ENCODE measurements at regions not wholly inside any gene's neighbourhood (a gene's known extent, or its start where the extent isn't known, plus 50 kb on each side); places are given as distances from the start of the nearest gene placed in this dataset.
A peak's percentile ranks its signal among the peaks of the same experiment; 100 is the strongest.

DNA sequence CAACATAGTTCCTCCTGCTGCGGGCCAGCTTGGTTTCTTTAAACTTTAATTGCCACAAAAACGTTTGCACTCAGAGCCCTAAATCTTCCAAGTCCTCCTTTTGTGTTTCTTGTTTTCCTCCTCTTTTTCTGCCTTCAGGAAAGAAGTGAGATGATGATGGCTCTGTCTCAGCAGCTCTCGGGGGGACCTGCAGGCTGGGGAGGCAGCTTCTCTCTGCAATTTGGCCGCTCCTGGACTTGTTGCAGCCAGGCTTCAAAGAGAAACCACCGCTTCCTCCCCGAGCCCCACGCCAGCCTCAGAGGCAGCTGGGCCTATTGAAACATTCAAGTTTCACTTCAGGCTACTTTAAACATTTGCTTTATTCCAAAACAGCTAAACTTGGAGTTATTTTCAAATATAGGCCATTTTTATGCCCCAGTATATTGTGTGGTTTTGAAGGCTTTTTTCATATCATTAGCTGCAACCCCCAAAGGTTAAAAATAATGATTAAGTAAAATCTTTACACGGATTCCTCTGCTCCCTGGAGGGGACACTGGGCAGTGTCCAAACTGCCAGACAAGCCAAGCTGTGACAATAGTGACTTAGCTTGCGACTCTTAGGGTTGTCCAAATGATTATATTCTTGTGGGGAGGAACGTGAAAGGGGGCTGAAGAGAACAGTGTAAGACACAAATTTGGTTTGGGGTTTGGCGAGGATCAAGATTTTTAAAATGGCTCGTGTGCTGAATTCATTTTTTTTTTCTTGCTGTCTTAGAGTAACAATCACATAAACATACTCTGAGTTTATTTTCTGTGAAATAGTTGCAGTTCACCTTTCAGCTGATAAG, 330.8 kb downstream of the DLEU7 start:
- peak; percentile 52 to 60 for DNase-seq

DNA sequence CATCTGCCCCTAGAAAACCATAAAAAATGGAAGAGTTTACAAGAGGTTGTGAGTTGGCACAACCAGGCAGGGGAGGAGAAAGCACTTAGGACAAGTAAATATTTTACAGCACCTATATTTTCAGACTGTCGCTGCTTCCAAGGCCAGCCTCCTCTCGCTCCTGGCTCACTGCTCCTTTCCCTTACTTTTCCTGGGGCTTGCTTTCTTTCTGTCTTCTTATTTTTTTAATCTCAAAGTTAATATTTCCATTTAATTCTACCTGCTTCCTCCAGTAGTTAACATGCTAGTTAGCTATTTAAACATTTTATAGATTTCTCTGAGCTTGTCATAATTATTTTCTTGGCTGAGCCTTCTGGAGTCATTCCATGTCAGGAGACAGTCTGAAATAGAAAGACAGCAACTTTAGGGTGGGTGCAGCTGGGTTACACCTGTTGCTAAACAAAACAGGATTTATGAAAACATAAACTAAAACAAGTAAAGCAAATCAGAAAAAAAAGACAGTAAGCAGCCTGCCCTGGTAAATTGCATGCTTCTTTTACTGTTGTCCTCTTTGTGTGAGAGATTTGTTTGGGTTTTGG, 330.1 kb downstream of the DLEU7 start:
- DNase-seq = no peak

DNA sequence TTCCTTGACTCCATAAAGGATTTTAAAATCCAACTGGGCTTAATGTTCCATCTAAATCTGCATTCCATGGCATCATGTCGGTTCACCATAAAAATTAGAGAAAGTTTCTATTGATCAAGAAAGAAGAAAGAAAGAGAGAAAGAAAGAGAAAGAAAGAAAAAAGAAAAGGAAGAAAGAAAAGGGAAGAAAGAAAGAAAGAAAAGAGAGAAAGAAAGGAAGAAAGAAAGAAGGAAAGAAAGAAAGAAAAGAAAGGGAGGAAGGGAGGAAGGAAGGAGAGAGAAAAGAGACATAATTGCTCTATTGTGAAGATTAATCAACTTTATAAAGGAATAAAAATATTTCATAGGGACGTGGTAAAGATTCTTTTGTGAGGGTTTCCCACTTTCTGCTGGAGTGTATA, 329.2 kb downstream of the DLEU7 start:
- no peak for DNase-seq

DNA sequence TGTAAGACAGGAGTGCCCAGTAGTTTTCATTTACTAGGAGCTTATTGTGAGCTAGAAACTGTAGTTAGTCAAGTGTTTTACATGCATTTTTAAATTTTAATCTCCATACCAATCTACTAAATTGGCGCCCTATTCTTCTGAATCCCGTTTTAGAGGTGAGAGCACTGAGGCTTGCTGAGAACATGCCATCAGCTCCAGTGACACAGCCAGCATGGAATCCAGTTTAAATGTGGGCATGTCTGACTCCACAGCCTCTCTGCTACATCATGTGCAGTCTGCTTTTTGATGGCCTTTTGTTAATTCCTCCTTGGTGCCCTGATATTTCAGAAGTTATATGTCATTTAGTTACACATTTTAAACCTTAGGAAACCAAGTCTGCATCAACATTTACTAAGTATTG, 325.4 kb downstream of the DLEU7 start:
- no peak for DNase-seq

DNA sequence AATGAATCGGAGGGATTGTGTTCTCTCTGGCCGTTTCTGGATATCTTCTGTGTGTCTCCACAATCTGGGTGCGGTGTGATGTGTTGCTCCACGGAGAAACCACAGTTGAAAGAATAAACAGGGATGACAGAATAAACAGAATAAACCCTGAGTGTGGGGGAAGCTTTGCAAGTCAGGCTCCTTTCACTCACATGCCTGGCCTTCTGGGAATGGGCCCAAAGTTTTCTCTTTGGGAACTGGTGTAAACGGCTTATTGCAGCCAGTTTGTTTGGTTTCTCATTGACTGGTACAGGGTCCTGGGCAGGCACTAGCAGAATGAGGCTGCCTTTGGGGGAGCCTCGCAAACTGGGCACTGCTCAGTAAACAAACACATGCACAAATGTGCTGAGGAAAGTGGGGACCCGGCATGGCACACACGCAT, 324.7 kb downstream of the DLEU7 start:
- peak in 1 of 2 donors; percentile 14 for DNase-seq

DNA sequence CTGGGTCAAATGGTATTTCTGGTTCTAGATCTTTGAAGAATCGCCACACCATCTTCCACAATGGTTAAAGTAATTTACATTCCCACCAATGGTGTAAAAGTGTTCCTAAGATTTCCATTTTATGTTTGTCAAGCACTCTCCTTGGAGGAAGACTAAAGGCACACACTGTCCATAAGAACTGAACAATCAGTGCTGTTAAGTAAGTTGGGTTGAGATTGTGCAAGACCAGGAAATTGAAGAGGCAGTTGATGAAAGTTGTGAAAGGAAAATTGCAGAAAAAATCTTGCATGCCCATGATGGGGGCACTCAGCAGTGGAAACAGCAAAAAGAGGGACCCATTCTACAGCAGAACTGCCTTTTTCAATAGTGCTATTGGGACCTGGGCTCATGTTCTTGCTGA, 323.6 kb downstream of the DLEU7 start:
- peak; percentile 29 to 49 for DNase-seq

DNA sequence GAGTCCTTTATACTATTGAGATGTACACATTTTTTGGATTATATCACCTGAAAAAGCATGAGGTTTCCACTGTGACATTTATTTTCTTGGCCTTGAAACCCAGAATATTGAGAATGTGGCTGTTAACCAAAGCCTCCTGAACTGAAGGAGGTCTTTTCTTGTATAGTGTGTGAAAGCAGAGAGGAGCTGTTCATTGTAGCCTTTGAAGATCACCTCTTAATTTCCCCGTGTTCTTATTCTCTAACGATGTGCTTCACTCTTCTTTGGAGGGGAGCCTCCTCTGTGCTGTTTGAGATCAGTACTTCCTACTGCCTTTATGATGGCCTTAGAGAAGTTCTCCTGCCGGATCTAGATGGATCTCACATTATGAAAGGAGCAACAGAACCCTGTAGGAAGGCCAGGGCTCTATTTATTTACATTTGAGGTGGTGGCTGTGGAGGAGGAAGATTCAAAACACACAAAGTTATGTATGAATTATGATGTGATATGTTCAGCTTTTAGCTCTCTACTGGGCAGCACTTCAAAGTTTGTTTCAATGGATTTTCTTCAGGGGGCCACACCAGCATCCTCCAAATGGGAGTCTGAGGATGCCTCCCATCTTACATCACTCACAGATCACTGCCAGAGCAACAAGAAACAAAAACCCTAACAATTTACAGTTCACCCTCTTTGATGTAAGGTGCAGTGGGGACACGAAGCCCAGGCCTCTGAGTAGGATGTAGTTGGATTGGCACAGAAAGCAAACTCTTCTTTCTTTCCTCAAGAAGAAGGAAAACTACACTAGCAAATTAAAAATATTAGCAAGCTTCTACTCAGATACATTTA, 322.3 kb downstream of the DLEU7 start:
- DNase-seq = no peak

DNA sequence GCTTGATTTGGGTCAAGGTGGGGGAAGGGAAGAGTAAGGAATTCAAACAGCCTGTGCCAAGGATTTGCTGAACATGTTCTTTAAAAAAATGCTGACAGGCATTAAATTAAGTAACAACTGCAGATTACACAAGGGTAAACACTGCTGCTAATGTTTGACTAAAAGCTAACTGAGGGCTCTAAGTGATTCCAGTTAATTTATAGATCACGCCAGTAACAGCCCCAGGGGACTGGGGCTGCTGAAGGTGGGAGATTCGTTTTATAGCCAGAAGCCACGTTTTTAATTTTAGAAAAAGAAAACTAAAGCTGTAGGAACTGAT, 321.7 kb downstream of the DLEU7 start:
- no peak for DNase-seq

DNA sequence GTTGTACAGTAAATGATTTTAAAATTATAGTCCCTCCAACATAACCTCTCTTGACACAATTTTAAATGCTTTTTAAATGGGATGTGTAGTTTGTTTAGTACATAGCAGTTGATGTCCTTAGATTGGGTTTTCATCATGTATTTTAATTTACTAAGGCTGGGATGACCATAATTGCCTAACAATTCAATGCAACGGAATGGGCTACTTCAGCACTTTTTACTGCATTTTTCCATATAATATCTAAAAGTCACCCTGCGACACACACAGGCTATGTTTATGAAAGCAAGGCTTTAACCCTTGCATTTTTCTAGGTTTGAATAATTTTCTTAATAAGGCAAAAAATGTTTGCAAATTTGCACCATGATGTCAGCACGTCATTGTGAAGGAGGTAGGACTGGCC, 321.0 kb downstream of the DLEU7 start:
- DNase-seq = no peak

DNA sequence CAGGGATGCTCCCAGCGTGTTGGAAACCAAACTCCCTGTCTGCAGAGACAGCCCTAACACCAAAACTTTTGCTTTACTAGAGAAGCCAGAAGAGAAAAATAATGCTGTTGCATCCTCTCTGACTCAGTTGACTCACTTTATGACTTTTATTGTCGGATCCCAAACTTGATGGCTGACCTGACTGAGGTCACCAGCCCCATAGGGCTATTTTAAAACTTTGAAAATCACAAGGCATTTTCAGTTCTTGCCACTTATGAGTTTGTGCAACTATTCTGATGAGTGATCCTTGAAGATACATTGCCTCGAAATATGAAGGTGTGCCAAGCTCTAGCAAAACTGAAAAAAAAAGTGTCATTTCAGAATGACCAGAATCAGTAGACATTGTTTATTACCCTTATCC, 320.2 kb downstream of the DLEU7 start:
- no peak for DNase-seq

DNA sequence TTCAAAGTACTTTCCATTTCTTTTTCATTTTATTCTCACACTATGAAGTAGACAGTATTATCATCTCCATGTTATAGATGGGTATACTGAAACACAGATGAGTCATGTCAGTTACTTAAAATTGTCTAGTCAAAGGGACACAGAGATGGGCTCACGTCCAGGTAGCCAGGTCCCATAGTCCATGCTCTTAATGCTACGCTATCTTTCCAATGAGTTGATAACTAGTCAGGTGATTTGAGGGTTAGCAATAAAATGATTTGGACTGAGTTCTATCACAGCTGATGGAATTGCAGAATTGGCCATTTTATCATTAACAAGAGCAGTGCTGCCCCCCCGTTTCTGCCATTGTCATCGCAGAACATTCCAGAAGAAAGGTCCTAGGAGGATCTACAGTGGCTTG, 318.9 kb downstream of the DLEU7 start:
- DNase-seq = no peak

DNA sequence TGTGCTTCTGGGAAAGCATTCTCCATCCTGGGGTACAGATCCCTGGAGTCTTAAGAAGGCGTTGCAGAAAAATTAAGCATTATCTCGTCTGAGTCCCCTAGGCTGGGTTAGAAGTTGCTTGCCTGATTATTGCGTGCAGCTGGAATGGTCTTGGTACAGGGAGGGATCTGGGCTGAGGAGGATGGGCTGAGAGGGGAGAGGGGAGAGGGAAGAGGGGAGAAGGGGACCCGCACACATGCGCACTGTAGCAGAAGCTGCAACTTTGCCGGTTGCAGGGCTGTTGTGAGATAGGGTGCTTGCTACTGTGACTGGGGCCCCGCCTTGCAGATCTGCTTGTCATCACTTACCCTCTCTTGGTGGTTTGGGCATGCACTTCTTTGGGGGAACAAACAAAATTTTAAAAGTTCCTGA, 316.8 kb downstream of the DLEU7 start:
- DNase-seq = no peak

DNA sequence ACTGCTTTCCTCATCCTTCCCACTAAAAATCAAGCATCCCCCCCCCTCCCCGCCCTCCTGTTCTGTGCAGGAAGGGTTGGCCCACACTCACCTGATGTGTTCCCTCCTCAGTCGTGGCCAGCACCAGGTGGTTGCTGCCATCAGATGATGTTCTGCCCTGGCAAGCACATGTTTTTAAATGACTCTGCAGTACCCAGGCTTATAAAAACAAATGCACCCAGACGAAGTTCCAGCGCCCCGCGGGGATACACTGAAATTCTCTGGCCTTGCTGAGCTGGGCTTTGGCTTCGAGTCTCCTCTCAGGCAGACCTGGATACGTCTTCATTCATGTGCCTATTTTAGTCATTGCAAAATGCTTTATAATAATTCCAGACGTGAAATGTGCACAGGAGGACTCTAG, 316.3 kb downstream of the DLEU7 start:
- no peak for DNase-seq

DNA sequence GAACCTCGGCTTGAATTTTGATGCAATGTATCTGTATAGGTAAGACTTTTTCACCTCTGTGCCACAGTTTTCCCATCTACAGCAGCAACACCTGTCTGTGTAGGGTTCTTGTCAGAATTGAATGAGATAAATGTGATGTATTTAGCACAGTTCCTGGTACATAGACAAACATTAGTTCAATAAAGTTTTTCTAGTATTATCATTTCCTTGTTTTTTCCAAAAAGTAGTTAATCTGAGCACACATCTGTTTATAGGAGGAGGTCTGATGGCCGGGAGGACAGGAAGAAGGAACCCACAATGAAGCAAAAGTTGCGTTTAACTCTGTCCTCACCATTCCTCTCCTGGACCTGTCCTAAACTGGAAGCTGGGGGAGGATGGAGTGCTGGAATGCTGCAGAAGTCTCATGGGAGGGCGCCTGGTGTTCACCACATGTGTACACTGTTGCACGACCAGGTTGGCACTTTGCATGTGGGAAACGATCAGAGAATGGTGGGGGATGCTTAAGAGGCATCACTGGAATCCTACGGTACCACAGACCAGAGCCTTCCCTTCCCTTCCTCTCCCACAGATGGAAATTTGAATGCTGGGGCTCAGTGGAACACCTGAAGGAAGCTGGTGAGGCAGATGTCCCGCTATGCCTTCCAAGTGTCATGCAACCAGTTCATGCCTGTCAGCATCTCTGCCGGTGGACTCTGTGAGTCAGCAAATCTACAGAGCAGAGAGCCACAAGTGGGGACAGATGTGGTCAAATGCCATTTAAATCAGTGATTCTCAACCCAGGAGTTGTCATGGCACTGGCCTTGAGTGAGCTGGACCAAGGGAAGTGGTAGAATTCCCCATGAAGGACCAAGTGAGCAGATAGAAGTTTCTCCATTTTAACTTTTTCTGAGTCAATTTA, 315.6 kb downstream of the DLEU7 start:
- no peak for DNase-seq

DNA sequence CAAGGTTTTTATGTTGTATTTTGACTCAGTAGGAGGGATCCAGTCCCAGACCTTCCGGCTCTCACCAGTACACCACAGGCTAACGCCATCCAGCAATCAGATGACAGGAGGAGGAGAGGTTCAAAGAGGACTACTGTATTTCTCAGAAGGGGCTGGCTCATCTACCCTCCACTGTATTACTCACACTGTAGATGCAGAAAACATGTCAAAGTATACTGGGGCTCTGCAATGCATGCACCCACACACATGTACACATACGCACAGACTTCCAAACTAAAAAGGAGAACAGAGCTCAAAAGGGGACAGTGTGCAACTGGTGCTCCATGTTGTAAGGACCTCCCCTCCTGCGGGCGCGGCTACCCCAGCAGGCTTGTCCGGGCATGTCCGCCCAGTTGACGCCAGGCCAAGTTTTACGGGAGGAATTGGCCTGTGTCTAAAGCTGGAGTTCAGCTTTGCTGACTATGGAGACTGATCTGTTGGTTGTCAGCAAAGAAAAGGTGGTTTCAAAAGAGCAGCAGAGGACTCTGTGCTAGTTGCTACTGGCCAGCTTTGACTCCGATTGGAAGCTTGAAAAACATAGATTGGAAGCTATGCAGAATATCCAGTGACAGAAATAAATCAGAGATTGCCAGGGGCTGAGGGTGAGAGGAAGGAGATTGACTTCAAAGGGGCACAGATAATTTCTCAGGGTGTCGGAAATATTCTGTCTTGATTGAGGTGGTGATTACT, 314.2 kb downstream of the DLEU7 start:
- peak; percentile 61 to 67 for DNase-seq

DNA sequence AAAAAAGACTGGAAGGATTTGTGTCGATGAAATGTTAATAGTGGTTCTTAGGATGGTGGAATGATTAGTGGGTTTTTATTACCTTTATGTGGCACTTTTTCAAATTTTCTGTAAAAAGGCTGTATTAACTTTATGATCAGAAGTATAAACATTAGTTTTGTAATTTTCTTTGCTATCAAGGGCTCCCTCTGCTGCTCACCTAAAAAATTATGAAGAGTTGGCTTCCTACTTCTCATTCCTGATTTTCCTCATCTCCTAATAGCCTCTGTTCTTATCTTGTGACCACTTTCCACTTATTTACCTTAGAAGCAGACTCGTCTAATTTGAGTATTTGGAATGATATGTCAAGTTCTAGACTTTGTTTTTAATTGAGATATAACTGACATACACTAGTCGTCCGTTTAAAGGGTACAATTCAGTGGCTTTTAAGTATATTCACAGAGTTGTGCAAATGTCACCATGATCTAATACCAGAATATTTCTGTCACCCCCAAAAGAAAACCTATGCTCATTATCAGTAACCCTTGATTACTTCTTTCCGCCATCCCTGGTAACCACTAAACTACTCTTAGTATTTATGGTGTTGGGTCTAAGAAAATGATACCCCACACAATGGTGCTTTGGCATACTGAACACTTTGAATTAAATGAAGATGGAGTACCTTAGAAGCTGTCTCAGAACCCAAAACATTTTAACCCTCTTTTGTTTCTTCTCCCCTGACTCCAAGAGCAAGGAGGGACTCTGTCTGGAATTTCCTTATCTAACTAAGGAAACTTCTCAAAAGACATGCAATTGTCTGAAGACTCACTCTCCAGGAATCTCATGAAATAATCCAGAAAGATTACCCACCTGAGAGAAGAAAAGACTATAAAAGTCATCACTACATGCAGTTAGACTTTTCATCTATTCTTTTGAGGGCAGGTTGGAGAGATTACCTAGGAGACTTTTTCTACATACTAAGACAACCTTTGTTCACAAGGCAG, 311.3 kb downstream of the DLEU7 start:
- DNase-seq = peak; percentile 31 to 57

DNA sequence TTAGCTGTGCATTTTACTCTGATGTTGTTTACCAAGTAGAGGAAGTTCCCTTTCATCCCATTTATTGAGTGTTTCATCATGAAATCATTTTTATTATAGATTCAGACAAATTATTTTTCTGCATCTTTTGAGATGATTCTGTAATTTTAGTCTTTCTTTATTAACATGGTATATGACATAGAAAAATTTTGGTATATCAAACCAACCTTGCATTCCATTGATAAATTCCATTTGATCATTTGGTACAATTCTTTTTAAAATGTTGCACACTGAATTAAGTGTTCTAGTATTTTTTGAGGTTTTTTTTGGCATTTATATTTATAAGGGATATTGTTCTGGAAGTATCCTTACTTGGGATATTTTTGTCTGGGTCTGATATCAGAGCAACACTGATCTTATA, 308.4 kb downstream of the DLEU7 start:
- no peak for DNase-seq

DNA sequence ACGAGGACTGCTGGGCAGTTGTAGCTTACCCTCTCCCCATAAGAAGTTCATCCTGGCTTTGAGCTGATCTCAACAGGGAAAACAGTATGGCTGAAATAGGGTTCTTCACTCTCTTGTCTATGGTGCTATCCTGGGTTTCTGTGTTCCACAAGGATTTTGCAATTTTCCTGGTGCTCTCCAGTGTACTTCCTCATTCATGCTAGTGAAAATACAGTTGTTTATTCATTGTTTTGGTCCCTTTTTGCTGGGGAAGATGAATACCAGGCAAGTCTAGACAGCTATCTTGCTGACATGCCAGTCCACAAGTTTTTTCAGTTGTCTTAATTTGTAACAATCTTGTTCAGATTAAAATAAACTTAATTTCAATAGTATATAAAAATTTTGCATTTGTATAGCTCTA, 306.5 kb downstream of the DLEU7 start:
- DNase-seq = peak in 1 of 2 donors; percentile 20

DNA sequence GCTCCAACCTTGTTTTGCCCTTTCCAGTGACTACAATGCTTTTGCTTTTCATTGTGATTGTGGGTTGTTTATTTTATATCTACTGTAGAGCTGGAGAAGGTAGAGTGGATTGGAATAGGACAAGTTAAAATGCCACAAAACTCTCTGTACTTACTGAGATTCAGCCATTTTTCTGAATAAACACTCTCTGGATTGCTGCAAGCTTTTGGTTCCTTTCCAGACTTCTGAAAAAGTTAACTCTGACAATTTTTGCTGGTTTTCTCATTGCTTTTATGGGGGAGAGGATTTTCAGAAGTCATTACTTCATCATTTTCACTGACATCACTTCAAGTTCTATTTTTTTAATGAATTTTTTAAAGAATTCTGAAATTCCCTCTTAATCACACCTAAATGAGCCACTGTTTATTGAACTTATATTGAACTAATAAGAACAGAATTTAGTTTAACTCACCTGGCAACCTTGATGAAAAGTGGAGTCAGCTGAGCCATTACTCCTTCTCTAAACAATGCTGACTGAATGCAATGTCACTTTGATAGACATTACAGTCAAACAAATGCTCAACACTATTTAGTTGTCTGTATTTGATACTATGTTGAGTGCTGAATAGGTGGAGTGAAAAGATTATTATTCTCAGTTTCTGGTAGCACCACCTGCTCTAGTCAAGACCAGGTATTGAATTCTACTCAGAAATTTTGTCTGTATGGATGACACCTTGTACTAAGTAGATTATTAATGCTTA, 303.5 kb downstream of the DLEU7 start:
- no peak for DNase-seq

DNA sequence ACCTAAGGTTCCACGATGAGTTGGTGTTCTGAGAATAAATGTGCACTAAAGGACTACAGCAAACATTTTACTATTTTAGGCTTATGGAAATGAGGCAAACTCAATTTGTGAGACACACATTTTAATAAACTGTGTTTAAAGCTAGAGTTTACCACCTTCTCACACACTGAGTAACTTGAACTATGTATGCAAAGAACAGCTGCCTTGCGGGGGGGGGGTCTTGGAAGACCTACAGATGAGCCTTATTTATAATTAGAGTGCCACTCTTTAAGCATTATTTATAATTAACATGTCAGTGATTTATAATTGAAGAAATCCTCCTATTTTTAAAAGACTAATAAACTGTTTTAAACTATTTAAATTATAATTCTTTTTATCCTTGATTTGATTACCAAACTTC, 300.4 kb downstream of the DLEU7 start:
- DNase-seq = no peak

Data from inflammatory macrophage treated with lipopolysaccharide for 1 hour (primary cell).